ENCODE measurements at regions not wholly inside any gene's neighbourhood (a gene's known extent, or its start where the extent isn't known, plus 50 kb on each side); places are given as distances from the start of the nearest gene placed in this dataset.

GRCh38 chr13:79684371-79684770 is 203.4 kb downstream of the NDFIP2 start:
- DNase-seq = no peak

GRCh38 chr13:79682164-79682563 is 201.2 kb downstream of the NDFIP2 start:
- no peak for DNase-seq

GRCh38 chr13:79681069-79681468 is 200.1 kb downstream of the NDFIP2 start:
- no peak for DNase-seq

- no peak for DNase-seq
Measured at GRCh38 chr13:79680485-79680884, 199.5 kb downstream of the NDFIP2 start.

- peak; percentile 90 for DNase-seq
Measured at GRCh38 chr13:79679334-79679733, 198.4 kb downstream of the NDFIP2 start.

GRCh38 chr13:79678100-79678499 is 197.1 kb downstream of the NDFIP2 start:
- peak; percentile 3 for DNase-seq

- DNase-seq = no peak
Measured at GRCh38 chr13:79675931-79676660, 195.1 kb downstream of the NDFIP2 start.

GRCh38 chr13:79674765-79675515 is 194.0 kb downstream of the NDFIP2 start:
- no peak for DNase-seq

GRCh38 chr13:79673993-79674377 is 193.0 kb downstream of the NDFIP2 start:
- DNase-seq = no peak

GRCh38 chr13:79673310-79673992 is 192.5 kb downstream of the NDFIP2 start:
- DNase-seq = no peak

GRCh38 chr13:79671420-79671819 is 190.5 kb downstream of the NDFIP2 start:
- DNase-seq = peak; percentile 77

- DNase-seq = no peak
Measured at GRCh38 chr13:79668201-79668752, 187.3 kb downstream of the NDFIP2 start.

GRCh38 chr13:79667771-79668170 is 186.8 kb downstream of the NDFIP2 start:
- no peak for DNase-seq

GRCh38 chr13:79663977-79664636 is 183.2 kb downstream of the NDFIP2 start:
- DNase-seq = no peak

- DNase-seq = no peak
Measured at GRCh38 chr13:79663435-79663834, 182.5 kb downstream of the NDFIP2 start.

- peak; percentile 39 for DNase-seq
Measured at GRCh38 chr13:79662882-79663281, 181.9 kb downstream of the NDFIP2 start.

- no peak for DNase-seq
Measured at GRCh38 chr13:79660361-79660760, 179.4 kb downstream of the NDFIP2 start.

GRCh38 chr13:79659121-79659521 is 178.2 kb downstream of the NDFIP2 start:
- DNase-seq = peak; percentile 59

- no peak for DNase-seq
Measured at GRCh38 chr13:79658333-79658975, 177.5 kb downstream of the NDFIP2 start.

GRCh38 chr13:79655509-79655908 is 174.6 kb downstream of the NDFIP2 start:
- DNase-seq = no peak

GRCh38 chr13:79654520-79654919 is 173.6 kb downstream of the NDFIP2 start:
- no peak for DNase-seq

- DNase-seq = no peak
Measured at GRCh38 chr13:79650688-79651087, 169.7 kb downstream of the NDFIP2 start.
